PC-9 (cell line): ENCODE measurements at regions not wholly inside any gene's neighbourhood (a gene's known extent, or its start where the extent isn't known, plus 50 kb on each side); places are given as distances from the start of the nearest gene placed in this dataset.

Experiments used
- BruUV-seq: library from RNA; stranded (reverse); fragments of 400-500 nt; replicated peaks from 2 replicates; lab custom pipeline; 2021; lab: Mats Ljungman, UMichigan
- CTCF ChIA-PET: fragments of 300-600 bp; sonication (Branson Sonifier 250); formaldehyde crosslinking; loops from one replicate; lab custom pipeline; 2022; ENCODE audit warnings: antibody characterized with exemption; lab: Charles Lee
- POLR2A ChIA-PET: fragments of 300-600 bp; sonication (Branson Sonifier 250); formaldehyde crosslinking; loops from one replicate; lab custom pipeline; 2022; ENCODE audit warnings: antibody characterized with exemption; ENCODE audit not compliant: unreplicated experiment; lab: Charles Lee
- DNase-seq, 2 experiments: peaks; one replicate each; pipeline versions ENCODE4 v3.0.0 to v3.0.0-alpha.2; 2015 to 2022; ENCODE audit warnings: mixed read lengths in 1 of 2
- H2AFZ ChIP-seq: fragments of 200-600 bp; sonication (generic); 2 replicates; pipeline ENCODE4 v1.8.1; 2017; ENCODE audit warnings: antibody characterized with exemption
- H3F3A ChIP-seq: fragments of 200-600 bp; sonication (generic); 2 replicates; pipeline ENCODE4 v1.8.1; 2017; ENCODE audit warnings: antibody characterized with exemption, mild to moderate bottlenecking, low read depth; ENCODE audit not compliant: insufficient read depth
- H3K27ac ChIP-seq: fragments of 200-600 bp; sonication (generic); 2 replicates; pipeline ENCODE4 v1.6.1; 2016; ENCODE audit warnings: mixed run types
- H3K27me3 ChIP-seq: fragments of 200-600 bp; sonication (generic); 2 replicates; pipeline ENCODE4 v1.6.1; 2016; ENCODE audit warnings: low read depth, mixed run types; ENCODE audit not compliant: insufficient read depth
- H3K36me3 ChIP-seq: fragments of 200-600 bp; sonication (generic); 2 replicates; pipeline ENCODE4 v1.6.1; 2016; ENCODE audit warnings: low read depth, mixed run types
- H3K4me1 ChIP-seq: fragments of 200-600 bp; sonication (generic); replicated peaks from 2 replicates; pipeline ENCODE4 v1.6.1; 2016; ENCODE audit warnings: mixed run types; ENCODE audit not compliant: insufficient read depth
- H3K4me2 ChIP-seq: fragments of 200-600 bp; sonication (generic); 2 replicates; pipeline ENCODE4 v1.6.1; 2017; ENCODE audit warnings: mixed run types
- H3K4me3 ChIP-seq: fragments of 200-600 bp; sonication (generic); 2 replicates; pipeline ENCODE4 v1.6.1; 2016; ENCODE audit warnings: mixed run types
- H3K79me2 ChIP-seq: fragments of 200-600 bp; sonication (generic); 2 replicates; pipeline ENCODE4 v1.6.1; 2017; ENCODE audit warnings: low read depth, mixed run types
- H3K9me2 ChIP-seq: fragments of 200-600 bp; sonication (generic); 2 replicates; pipeline ENCODE4 v1.8.1; 2017; ENCODE audit warnings: mild to moderate bottlenecking; ENCODE audit not compliant: insufficient read depth
- H3K9me3 ChIP-seq: fragments of 200-600 bp; sonication (generic); 2 replicates; pipeline ENCODE4 v1.8.1; 2016; ENCODE audit warnings: low read depth; ENCODE audit not compliant: insufficient read depth
- H4K20me1 ChIP-seq: fragments of 200-600 bp; sonication (generic); 2 replicates; pipeline ENCODE4 v1.8.1; 2017; ENCODE audit not compliant: insufficient read depth
- CTCF ChIP-seq: fragments of 200-600 bp; sonication (generic); conservative IDR thresholded peaks from 2 replicates; pipeline ENCODE4 v1.6.1; 2017; ENCODE audit warnings: mixed run types, antibody characterized with exemption, mild to moderate bottlenecking, moderate library complexity
- EZH2 ChIP-seq: fragments of 200-600 bp; sonication (generic); IDR thresholded peaks from 2 replicates; pipeline ENCODE4 v1.8.0; 2017; ENCODE audit warnings: antibody characterized with exemption, low read depth
- intact Hi-C: fragments of 100-400 bp; cut with micrococcal nuclease; formaldehyde crosslinking; loops from one replicate; pipeline ENCODE4 v1.10.0; 2022; ENCODE audit not compliant: unreplicated experiment

GRCh38 chr15:70525551-70525950 lies 237.8 kb downstream of the UACA start:
- CTCF ChIA-PET = no interaction called here

GRCh38 chr15:70524470-70524869 lies 238.9 kb downstream of the UACA start:
- no peaks in the 10 kb centered on the region for H3K27me3 ChIP-seq
- intact Hi-C loops = no loop called here

More at GRCh38 chr15:70525551-70525950, 237.8 kb downstream of the UACA start:
- peaks cover 19% of the 10 kb centered on the region for H3F3A ChIP-seq
- H3K9me2 ChIP-seq = no peaks in the 10 kb centered on the region
- no peak overlapping the region for H2AFZ ChIP-seq
- no TSS peak for BruUV-seq
- H3K4me1 ChIP-seq = peaks cover 30% of the 10 kb centered on the region
- DNase-seq = no peak
- no peaks in the 10 kb centered on the region for H4K20me1 ChIP-seq
- TF ChIP-seq CTCF = no peak
- TF ChIP-seq EZH2 = no peak
- H3K27me3 ChIP-seq = no peaks in the 10 kb centered on the region
- H3K4me3 ChIP-seq = no peak overlapping the region
- POLR2A ChIA-PET = no interaction called here
- H3K79me2 ChIP-seq = no peaks in the 10 kb centered on the region
- H3K4me2 ChIP-seq = peak overlapping the region; percentile 69; the same call in 1 of the 2 replicates
- no peak overlapping the region for H3K27ac ChIP-seq
- no peaks in the 10 kb centered on the region for H3K36me3 ChIP-seq
- intact Hi-C loops = no loop called here
- no peaks in the 10 kb centered on the region for H3K9me3 ChIP-seq

GRCh38 chr15:70523616-70524015 lies 239.7 kb downstream of the UACA start:
- no peaks in the 10 kb centered on the region for H3K79me2 ChIP-seq
- H3K4me3 ChIP-seq = no peak overlapping the region
- no peak overlapping the region for H2AFZ ChIP-seq
- H3K9me3 ChIP-seq = no peaks in the 10 kb centered on the region
- ChIA-PET CTCF (no interaction called here), POLR2A (interaction anchor here (0.5 to 0.7 kb wide), 2 partner anchors 865 to 1071 kb away, joined by 3 to 8 read pairs; no protein-coding TSS in a partner anchor)
- peaks cover 30% of the 10 kb centered on the region for H3K4me1 ChIP-seq
- no TSS peak for BruUV-seq
- intact Hi-C loops = no loop called here
- H3K4me2 ChIP-seq = no peak overlapping the region
- H3K9me2 ChIP-seq = no peaks in the 10 kb centered on the region
- peaks cover 19% of the 10 kb centered on the region for H3F3A ChIP-seq
- DNase-seq = no peak
- H3K27me3 ChIP-seq = no peaks in the 10 kb centered on the region
- no peaks in the 10 kb centered on the region for H4K20me1 ChIP-seq
- TF ChIP-seq EZH2 = no peak
- no peak for TF ChIP-seq CTCF
- H3K27ac ChIP-seq = no peak overlapping the region
- H3K36me3 ChIP-seq = no peaks in the 10 kb centered on the region

More at GRCh38 chr15:70524470-70524869, 238.9 kb downstream of the UACA start:
- Histone ChIP-seq H2AFZ (no peak overlapping the region), H3F3A (peaks cover 19% of the 10 kb centered on the region), H3K9me2 (no peaks in the 10 kb centered on the region), H3K27ac (no peak overlapping the region), H4K20me1 (no peaks in the 10 kb centered on the region), H3K79me2 (no peaks in the 10 kb centered on the region), H3K4me2 (no peak overlapping the region), H3K9me3 (no peaks in the 10 kb centered on the region), H3K36me3 (no peaks in the 10 kb centered on the region), H3K4me3 (no peak overlapping the region), H3K4me1 (peaks cover 30% of the 10 kb centered on the region)
- CTCF ChIA-PET = no interaction called here
- POLR2A ChIA-PET = no interaction called here
- no TSS peak for BruUV-seq
- DNase-seq = no peak
- TF ChIP-seq EZH2 (no peak), CTCF (no peak)
